Right ventricle myocardium superior (tissue), 1 donor: ENCODE measurements at regions not wholly inside any gene's neighbourhood (a gene's known extent, or its start where the extent isn't known, plus 50 kb on each side); places are given as distances from the start of the nearest gene placed in this dataset.
"Not testable (repeated sequence)": the region's sequence is repeated elsewhere in the genome, so short reads cannot be mapped to it uniquely, and the experiment has no call there.

Source experiments
- ATAC-seq: fragments of 200-7000 bp; cut with Tn5 transposase; one replicate; pipeline ENCODE4 v1.9.1; 2020; ENCODE audit warnings: mild to moderate bottlenecking; ENCODE audit not compliant: poor library complexity
- DNase-seq: peaks from one replicate; pipeline ENCODE4 v3.0.0-alpha.2; 2020
- intact Hi-C: fragments of 100-400 bp; cut with DNase I; formaldehyde crosslinking; loops from one replicate; pipeline ENCODE4 v1.11.2; 2022
- donor health status: DM: no; HTN: yes; CAD: no; lungs with severe emphysema.

DNA sequence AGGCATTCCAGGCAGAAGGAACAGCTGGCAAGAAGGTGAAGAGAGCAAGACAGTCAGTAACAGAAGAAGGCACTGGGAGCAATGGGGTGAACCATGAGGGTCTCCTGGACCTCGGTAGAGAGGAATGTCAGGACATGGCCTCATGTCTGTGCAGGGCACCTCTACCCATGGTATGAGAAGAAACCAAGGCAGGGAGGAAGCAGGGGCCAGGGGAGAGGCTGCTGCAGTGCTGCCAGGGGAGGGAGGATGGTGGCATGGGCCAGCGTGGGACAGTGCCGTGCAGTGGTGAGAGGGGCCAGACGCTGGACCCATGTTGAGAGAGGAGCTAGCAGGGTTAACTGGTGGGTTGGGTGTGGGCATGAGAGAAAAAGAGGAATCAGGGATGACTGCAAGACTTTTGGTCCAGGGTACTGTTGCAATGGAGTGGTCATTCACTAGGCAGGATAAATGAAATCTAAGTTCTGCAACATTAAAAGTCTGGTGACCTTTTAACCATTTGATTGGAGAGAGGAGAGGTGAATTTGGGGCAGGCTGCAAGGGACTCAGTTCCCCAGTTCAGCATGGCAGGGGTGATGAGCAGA is 577.6 kb downstream of the MATN1 start:
- DNase-seq (no peak), ATAC-seq (no peak)
- intact Hi-C loops, result no loop called here

DNA sequence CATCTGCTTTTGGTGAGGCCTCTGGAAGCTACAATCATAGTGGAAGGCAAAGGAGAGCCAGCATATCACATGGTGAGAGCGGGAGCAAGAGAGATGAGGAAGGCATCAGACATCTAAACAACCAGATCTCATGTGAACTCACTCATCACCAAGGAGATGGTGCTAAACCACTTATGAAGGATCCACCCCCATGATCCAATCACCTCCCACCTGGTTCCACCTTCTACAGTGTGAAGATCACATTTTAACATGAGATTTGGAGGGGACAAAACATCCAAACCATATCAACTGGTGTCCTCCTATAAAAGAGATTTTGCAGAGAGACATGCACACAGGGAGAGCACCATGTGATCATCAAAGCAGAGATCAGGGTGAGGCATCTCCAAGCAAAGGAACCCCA is 578.6 kb downstream of the MATN1 start:
- ATAC-seq (no peak), DNase-seq (no peak)
- intact Hi-C loops, result no loop called here

DNA sequence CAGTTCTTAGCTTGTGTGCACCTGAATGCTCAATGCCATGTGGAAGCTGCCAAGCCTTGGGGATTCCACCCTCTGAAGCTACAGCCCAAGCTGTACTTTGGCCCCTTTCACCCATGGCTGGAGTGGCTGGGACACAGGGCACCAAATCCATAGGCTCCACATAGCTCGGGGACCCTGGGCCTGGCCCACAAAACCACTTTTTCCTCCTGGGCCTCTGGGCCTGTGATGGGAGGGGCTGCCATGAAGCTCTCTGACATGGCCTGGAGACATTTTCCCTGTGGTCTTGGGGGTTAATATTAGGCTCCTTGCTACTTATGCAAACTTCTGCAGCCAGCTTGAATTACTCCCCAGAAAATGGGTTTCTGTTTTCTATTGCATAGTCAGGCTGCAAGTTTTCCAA is 579.9 kb downstream of the MATN1 start:
- ATAC-seq, result no peak

DNA sequence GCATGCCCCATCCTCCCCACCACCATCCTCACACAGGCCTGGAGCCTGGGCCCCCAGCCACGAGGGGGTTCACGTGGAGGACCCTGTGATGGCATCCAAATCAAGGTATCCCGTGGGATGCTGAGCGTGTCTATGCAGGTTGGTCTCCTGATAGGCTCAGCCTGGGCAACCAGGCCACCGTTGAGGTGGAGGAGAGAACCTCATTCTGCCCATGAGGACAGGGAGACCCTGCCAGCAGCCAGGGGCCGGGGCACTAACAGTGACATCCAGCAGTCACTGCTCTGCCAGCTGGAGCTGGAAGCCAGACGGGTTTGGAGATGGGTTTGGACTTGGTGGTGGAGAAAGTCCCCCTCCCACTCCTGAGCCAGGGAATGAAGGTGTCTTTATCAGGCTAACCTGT is 582.8 kb downstream of the MATN1 start:
- no peak for ATAC-seq
- intact Hi-C loops, result no loop called here
- no peak for DNase-seq

More for the DNA sequence above, 579.9 kb downstream of the MATN1 start:
- no peak for DNase-seq
- intact Hi-C loops, result no loop called here

DNA sequence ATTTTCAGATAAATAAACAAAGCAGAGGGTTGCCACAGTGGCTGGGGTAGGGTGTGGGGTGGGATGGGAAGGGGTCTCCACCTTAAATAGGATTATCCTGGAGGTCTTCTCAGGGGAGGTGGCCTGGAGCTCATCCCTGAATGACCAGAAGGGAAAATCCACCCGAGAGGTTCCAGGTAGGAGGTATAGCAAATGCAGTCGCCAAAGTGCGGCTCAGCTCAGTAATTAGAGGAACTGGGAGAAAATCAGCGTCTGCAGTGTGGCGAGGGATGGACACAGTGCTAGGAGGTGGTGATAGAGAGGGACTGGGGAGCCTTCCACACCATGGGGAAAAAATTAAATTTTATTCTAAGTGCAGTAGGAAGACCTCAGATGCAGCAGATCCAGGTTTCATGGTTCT is 584.5 kb downstream of the MATN1 start:
- DNase-seq (no peak), ATAC-seq (no peak)
- intact Hi-C loops, result no loop called here

DNA sequence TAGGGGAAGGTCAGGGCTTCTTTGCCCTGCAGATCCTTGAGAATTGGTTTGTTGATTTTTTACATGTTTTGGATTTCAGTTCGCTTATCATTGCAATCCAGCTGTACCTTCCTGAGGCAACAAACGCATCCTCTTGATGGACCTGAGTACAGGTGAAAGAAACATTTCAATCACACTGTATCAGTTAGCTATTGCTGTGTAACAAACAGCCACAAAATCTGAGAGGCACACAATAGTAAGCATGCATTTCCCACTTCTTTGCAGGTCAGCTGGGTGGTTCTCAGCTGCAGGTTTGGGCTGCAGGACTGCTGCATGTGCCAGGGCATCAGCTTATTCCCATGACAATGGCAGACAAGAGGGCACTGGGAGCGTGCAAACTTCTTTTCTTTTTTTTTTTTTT is 586.4 kb downstream of the MATN1 start:
- intact Hi-C loops, result no loop called here

DNA sequence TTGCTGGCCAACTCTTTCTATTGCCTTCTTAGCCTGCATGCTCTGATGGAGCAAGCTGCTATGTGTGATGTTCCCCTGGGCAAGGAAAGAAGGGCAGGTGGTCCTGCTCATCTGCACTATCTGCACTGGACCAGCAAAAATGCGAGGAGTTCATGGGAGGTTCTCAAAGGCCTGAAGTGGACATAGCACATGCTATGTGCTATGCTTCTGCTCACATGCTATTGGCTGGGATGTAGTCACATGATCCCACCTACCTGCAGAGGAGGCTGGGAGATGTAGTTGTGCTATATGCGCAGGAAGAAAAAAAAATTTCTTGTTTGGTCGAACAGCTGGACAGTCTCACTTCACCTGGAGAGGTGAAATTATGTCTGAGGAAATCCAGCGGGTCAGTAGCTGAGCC is 587.7 kb downstream of the MATN1 start:
- no peak for DNase-seq
- no peak for ATAC-seq
- intact Hi-C loops, result no loop called here

More for the DNA sequence above, 586.4 kb downstream of the MATN1 start:
- no peak for ATAC-seq
- no peak for DNase-seq

DNA sequence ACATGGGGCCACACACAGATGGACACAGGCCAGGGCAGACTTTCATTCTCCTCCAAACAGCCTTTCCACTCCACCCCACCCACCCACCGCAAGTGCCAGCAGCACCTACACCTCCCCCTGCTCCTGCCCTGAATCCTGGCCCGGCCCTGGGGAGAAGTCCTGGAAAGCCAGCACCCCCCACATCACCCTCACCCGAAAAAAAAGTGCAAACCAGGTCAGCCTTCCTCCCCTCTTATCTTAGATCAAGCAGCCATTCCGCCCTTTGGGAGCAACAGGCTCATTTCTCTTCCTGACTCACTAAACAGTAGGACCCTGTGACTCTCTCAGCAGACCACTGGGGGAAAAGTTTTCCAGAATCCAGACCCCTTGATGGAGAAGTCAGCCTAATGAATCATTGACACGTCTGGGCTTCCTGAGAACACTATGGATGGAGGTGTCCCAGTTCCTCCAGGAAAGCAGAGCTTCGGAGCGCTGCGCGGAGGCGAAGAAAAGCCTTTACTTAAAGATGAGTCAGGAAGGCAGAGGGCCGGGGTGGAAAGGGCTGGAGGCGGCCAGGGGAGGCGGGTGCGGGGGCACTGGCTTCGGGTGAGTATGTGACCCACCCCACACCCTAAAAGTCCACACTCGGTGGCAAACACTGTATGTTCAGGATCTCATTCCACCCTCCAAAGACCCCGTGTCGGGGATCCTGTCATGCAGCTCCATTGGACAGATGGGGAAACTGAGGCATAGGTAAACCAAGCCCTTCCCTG is 588.7 kb downstream of the MATN1 start:
- intact Hi-C loops, result no loop called here
- no peak for ATAC-seq
- DNase-seq, result no peak

DNA sequence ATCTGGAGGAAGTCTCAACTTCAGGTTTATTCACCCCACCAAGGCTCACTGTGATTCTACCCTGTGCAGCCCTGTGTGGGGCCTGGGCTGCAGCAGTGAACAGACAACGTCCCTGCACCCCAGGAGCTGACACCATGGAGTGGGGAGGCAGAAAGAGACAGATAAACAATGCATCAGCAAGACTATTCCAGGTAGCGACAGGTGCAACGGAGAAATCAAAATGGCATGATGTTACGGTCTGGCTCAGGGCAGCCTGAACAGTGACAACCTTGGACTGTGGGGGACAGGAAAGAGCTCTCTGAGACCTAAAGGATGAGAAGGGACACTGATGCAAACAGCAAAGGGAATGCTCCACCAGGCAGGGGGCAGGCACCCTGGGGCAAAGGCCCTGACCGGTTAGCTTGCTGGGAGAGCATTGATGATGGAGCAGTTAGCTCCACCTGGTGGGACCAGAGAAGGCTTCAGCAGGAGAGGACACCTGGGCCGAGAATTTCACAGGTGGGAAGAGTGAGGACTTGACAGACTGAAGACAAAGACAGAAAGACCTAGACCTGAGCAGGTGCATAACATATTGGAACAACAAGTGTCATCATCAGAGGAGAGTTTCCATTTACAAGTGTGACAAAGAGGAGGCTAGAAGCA is 589.9 kb downstream of the MATN1 start:
- intact Hi-C loops, result no loop called here
- ATAC-seq, result no peak
- no peak for DNase-seq

DNA sequence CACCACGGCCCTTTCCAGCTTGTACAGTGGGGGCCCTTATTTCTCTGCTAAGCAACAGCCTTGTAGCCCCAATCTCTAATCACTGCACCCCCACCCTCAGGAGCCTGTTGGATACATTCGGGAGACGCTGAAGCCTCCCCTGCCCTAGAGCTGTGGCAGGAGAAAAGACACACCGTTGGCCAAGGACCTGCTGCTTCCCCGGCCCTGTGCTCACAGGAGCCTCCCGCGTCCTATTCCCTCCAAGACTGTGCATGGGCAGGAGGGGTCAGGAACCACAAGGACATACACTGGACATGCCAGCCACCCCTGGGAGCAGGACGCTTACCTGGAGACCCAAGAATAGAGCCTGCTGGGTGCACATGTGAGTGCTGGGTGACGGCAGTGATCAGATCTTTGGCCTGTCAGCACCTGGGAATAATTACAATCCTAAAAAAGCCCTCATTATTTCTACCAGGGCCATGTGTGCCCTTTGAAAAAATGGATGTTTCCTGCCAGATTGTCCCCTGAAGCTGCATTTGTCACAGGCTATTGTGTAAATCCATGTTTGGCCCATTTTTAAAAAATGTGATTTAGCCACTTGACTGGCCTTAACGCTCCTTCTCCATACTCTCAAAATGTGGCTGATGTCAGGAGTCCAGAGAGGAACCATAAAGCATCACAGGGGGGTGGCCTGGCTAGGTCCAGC is 590.6 kb downstream of the MATN1 start:
- DNase-seq (no peak), ATAC-seq (no peak)
- intact Hi-C loops, result no loop called here

DNA sequence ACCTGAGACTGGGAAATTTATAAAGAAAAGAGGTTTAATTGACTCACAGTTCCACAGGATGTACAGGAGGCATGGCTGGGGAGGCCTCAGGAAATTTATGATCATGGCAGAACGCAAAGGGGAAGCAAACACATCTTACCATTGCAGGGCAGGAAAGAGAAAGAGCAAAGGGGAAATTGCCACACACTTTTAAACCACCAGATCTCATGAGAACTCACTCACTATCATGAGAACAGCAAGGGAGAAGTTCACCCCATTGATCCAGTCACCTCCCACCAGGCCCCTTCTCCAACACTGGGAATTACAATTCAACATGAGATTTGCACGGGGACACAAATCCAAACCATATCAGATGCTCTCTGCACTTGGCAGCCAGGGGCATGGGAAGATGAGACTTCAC is 592.8 kb downstream of the MATN1 start:
- intact Hi-C loops, ATAC-seq, DNase-seq: not testable (repeated sequence)

DNA sequence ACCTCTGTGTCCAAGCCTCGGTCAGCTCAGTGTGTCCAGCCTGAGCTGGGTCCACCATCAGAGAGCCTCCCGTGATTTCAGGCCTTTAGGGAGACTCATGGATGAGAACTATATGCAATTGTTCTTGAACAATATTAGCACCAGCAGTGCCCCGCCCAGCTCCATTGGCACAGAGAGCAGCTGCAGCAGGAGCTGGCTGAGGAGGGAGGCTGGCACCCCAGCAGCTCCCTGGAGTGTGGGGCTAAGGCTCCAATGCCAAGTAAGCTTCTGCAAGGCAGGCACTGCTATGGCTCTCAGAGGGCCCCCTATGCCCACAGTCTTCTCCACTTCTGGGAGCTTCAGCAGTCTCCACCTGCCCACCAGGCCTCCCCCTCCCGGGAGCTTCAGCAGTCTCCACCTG is 593.3 kb downstream of the MATN1 start:
- ATAC-seq (no peak), DNase-seq (no peak)
- intact Hi-C loops, result no loop called here

DNA sequence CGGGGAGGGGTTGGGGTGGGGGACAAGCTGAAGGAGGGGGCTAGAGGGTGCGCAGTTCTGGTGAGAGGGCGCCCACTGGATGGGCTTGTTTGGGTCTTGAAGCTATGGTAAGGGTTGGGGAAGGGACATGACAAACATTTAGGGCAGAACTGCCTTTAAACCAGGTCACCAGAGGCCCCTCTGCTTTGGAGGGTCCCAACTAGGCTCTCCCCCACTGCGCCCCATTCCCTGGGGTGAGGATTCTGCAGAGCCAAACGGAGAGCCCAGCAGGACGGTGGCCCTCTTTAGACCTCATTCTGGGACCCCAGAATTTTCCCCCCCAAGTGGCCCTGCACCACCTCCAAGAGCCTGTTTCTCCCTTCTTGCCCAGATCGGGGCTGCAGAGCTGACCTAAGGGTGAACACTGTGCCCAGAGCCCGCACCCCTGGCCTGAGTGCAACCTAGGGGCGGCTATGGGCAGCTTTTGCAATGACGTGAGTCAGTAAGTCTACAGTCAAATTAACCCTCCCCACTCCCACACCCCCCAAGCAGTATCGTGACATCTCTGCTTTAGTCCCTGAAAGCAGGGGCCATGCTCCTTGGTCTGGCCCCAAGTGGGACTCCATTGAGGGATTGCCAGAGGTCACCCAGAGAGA is 593.8 kb downstream of the MATN1 start:
- intact Hi-C loops, result no loop called here
- no peak for ATAC-seq
- DNase-seq, result no peak

DNA sequence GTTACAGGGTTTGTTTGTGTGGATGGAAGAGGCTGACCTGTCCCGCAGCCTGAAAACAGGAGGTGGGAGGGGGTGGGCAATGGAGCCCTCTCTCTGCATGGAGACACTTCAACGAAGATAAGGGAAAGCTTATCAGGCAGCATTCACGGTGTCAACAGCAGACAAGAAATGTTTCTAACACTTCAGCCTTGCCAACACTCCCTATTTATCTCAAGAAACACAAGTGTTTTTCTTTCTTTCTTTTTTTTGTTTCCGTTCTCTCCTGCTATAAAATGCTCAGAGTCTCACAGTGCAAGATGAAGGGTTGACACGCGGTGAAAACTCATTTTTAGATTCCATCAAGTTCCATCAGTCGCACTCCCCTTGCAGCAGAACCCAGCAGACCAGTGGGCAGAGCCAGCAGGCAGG is 594.4 kb downstream of the MATN1 start:
- ATAC-seq, result peak; percentile 87
- no peak for DNase-seq
- intact Hi-C loops, result no loop called here

DNA sequence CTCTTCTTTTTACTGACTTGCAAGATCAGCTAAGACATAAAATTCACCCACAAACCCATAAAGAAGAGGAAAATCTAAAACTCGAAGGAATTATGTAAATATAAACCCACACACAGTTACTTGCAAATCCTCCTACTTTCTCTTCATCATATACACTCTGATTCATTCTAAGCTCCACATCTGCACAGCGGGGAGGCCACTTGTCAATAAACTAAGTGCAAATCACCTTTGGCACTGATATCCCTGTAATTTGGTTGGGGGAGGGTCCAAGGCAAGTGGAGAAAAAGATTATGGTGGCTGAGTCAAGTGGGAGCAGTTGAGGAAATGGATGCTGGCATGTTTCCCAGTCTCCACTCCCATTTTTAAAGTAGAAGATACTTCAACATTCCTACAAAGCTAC is 596.5 kb downstream of the MATN1 start:
- intact Hi-C loops, result no loop called here
- no peak for ATAC-seq
- DNase-seq, result no peak

DNA sequence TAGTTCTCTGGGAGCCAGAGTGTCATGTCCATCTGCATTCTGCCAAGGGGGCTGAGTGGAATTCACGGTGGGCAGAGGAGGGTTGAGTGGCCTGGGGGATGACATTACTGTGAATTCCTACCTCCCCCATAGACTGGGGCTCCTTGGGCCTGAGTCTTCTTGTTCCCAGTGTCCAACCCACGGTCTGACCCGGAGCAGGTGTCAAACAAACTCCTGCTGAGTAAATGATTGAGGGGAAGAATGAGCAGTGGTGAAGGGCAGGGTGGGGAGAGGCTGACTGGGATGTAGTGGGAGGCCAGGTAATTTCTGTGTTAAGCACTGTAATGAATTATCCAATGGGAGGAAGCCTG is 597.6 kb downstream of the MATN1 start:
- DNase-seq (no peak), ATAC-seq (no peak)
- intact Hi-C loops, result no loop called here

DNA sequence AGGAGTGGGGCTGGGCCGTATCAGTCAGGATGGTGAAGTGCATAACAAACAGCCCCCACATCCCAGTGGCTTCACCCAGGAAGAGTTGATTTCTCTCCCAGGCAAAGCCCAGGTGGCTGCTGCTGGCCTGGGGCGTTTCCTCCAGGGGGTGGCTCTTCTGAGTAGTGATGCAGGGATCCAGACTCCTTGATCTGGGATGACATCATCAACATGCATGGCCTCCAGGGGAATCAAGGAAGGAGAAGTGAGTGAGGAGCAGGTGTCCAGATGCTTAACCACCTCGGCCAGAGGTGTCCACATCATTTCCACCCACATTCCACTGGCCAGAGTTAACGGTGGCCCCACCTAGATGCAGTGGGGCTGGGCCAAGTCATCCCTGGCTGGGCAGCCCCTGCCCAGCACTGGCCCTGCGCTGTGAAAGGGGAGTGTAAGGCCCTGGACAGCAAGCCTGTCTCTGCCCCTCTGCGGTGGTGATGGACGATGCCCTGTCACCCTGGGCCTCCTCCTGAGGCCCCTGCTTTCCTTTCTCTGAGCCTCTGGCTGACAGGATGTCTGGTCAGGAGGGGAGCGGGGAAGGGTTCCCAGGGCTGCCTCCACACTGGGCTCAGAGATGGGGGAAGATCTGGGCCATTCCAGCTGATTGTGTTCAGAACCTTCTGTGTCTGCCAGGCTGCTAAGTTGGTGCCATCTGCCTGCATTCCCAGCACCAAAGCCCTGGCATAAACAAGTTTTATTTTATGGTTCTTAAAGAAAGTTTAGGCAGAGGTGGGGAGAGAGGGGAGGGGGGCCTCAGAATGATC is 598.2 kb downstream of the MATN1 start:
- ATAC-seq (no peak), DNase-seq (no peak)
- intact Hi-C loops, result no loop called here

DNA sequence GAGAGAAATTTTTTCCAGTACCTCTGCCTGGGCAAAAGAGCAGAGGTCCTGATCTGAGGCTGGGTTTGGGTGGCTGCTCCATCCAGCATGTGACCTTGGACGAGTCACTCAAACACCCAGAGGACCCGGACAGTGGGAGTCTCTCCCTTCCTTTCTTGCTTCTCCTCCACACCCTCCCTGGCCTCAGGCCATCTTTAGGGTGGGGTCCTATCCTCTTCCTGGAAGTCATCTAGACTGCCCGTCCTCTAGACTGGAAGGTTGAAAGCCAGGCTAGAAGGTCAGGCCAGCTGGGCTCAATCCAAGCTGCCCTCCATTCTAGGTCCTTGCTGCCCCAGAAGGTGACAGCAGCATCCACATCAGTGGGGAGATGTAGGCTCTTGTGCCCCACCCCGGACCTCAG is 599.5 kb downstream of the MATN1 start:
- ATAC-seq, result peak; percentile 38
- peak; percentile 48 for DNase-seq
- intact Hi-C loops, result no loop called here

DNA sequence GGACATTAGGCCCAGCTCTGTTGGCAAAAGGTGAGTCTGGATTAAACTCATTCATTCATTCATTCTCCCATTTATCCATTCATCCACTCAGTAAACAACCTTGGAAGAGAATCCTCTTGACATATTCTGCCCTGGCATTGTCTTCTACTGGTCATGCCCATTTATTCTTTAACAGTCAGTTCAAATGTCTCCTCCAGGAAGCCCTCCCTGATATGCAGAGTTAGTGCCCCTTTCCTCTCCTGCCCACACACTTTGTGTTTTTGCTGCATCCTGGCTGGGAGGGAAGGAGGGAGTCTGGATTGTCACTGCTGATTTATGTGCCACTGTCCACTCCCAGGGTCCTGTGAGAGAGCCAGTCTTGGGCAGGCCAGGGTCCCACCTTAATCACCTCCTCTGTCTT is 600.3 kb downstream of the MATN1 start:
- ATAC-seq, result no peak

More for the DNA sequence above, 600.3 kb downstream of the MATN1 start:
- no peak for DNase-seq
- intact Hi-C loops, result no loop called here
